Neural cell (in vitro differentiated cells): ENCODE measurements at regions not wholly inside any gene's neighbourhood (a gene's known extent, or its start where the extent isn't known, plus 50 kb on each side); places are given as distances from the start of the nearest gene placed in this dataset.

Experiments
- CTCF ChIP-seq: fragments of 450-650 bp; IDR thresholded peaks from 2 replicates; pipeline ENCODE4 v1.5.1; 2014; ENCODE audit warnings: antibody characterized with exemption, mild to moderate bottlenecking, moderate library complexity; ENCODE audit not compliant: poor library complexity, severe bottlenecking
- EP300 ChIP-seq: fragments of 450-650 bp; conservative IDR thresholded peaks from 2 replicates; pipeline ENCODE4 v1.6.1; 2014; ENCODE audit warnings: antibody characterized with exemption, mild to moderate bottlenecking, moderate library complexity; ENCODE audit not compliant: poor library complexity, severe bottlenecking
- EZH2 ChIP-seq: fragments of 200-600, 300-800 bp; shearing (Covaris generic), sonication (generic); IDR thresholded peaks from 2 replicates; pipeline ENCODE4 v1.6.1; 2014; ENCODE audit warnings: antibody characterized with exemption, low read length, borderline replicate concordance, mild to moderate bottlenecking; ENCODE audit not compliant: insufficient read depth, poor library complexity, severe bottlenecking
- MXI1 ChIP-seq: fragments of 450-650 bp; conservative IDR thresholded peaks from 2 replicates; pipeline ENCODE4 v1.6.1; 2014; ENCODE audit warnings: antibody characterized with exemption, mild to moderate bottlenecking; ENCODE audit not compliant: poor library complexity, severe bottlenecking
- RAD21 ChIP-seq: fragments of 450-650 bp; conservative IDR thresholded peaks from 2 replicates; pipeline ENCODE4 v1.6.1; 2014; ENCODE audit warnings: antibody characterized with exemption, mild to moderate bottlenecking, moderate library complexity
- SMC3 ChIP-seq: fragments of 450-650 bp; conservative IDR thresholded peaks from 2 replicates; pipeline ENCODE4 v1.6.1; 2014; ENCODE audit warnings: antibody characterized with exemption, mild to moderate bottlenecking, moderate library complexity; ENCODE audit not compliant: poor library complexity

GRCh38 chr20:53708129-53708968, 114.7 kb upstream of the ZNF217 start:
- TF ChIP-seq RAD21 (no peak), SMC3 (no peak), EZH2 (no peak), CTCF (no peak), MXI1 (no peak), EP300 (no peak)
